Hepatocyte (in vitro differentiated cells): ENCODE measurements at regions not wholly inside any gene's neighbourhood (a gene's known extent, or its start where the extent isn't known, plus 50 kb on each side); places are given as distances from the start of the nearest gene placed in this dataset.

ENCODE experiments used
- DNase-seq: peaks from one replicate; pipeline ENCODE4 v3.0.0-alpha.2; 2016; ENCODE audit warnings: low spot score
- H2AFZ ChIP-seq: fragments of 200-600 bp; sonication (generic); 2 replicates; pipeline ENCODE4 v1.6.0; 2016; ENCODE audit warnings: antibody characterized with exemption, mild to moderate bottlenecking
- H3K27ac ChIP-seq: fragments of 200-600 bp; sonication (generic); 2 replicates; pipeline ENCODE4 v1.5.1; 2016; ENCODE audit warnings: mild to moderate bottlenecking
- H3K27me3 ChIP-seq: fragments of 200-600 bp; sonication (generic); 2 replicates; pipeline ENCODE4 v1.6.1; 2016
- H3K36me3 ChIP-seq: fragments of 200-600 bp; sonication (generic); replicated peaks from 2 replicates; pipeline ENCODE4 v1.5.1; 2016; ENCODE audit warnings: low read depth; ENCODE audit not compliant: insufficient read depth
- H3K4me1 ChIP-seq: fragments of 200-600 bp; sonication (generic); 2 replicates; pipeline ENCODE4 v1.5.1; 2016; ENCODE audit warnings: mild to moderate bottlenecking, moderate library complexity; ENCODE audit not compliant: insufficient read depth
- H3K4me2 ChIP-seq: fragments of 200-600 bp; sonication (generic); 2 replicates; pipeline ENCODE4 v1.6.0; 2016
- H3K4me3 ChIP-seq: fragments of 200-600 bp; sonication (generic); 2 replicates; pipeline ENCODE4 v1.5.1; 2016; ENCODE audit warnings: mild to moderate bottlenecking
- H3K79me2 ChIP-seq: fragments of 200-600 bp; sonication (generic); 2 replicates; pipeline ENCODE4 v1.6.0; 2017; ENCODE audit warnings: mild to moderate bottlenecking
- H3K9me2 ChIP-seq: fragments of 200-600 bp; sonication (generic); replicated peaks from 2 replicates; pipeline ENCODE4 v1.6.0; 2017; ENCODE audit warnings: mild to moderate bottlenecking; ENCODE audit not compliant: insufficient read depth
- H3K9me3 ChIP-seq: fragments of 200-600 bp; sonication (generic); 2 replicates; pipeline ENCODE4 v1.5.1; 2016; ENCODE audit warnings: low read depth, mild to moderate bottlenecking
- H4K20me1 ChIP-seq: fragments of 200-600 bp; sonication (generic); 2 replicates; pipeline ENCODE4 v1.6.0; 2016; ENCODE audit warnings: mild to moderate bottlenecking; ENCODE audit not compliant: insufficient read depth, poor library complexity, severe bottlenecking
- EZH2 ChIP-seq: fragments of 200-600 bp; sonication (generic); IDR thresholded peaks from 2 replicates; pipeline ENCODE4 v1.6.1; 2016; ENCODE audit warnings: antibody characterized with exemption, mild to moderate bottlenecking, borderline replicate concordance
- EZH2phosphoT487 ChIP-seq: fragments of 200-600 bp; sonication (generic); IDR thresholded peaks from one replicate; pipeline ENCODE4 v1.6.1; 2018; ENCODE audit warnings: antibody characterized with exemption, mild to moderate bottlenecking, low read depth, moderate library complexity; ENCODE audit not compliant: unreplicated experiment, severe bottlenecking
- WGBS: methylation state at CpG from one replicate; pipeline ENCODE4 v1.1.6; 2016; ENCODE audit warnings: low lambda C conversion rate; ENCODE audit errors: missing lambda C conversion rate; 5-methylcytosine and 5-hydroxymethylcytosine counted together
- TF ChIP-seq, protein P1 (sequence below): fragments of 200-600 bp; sonication (generic); IDR thresholded peaks from 2 replicates; pipeline ENCODE4 v1.5.1; 2016; ENCODE audit warnings: antibody characterized with exemption, mild to moderate bottlenecking; ENCODE audit not compliant: poor library complexity

DNA sequence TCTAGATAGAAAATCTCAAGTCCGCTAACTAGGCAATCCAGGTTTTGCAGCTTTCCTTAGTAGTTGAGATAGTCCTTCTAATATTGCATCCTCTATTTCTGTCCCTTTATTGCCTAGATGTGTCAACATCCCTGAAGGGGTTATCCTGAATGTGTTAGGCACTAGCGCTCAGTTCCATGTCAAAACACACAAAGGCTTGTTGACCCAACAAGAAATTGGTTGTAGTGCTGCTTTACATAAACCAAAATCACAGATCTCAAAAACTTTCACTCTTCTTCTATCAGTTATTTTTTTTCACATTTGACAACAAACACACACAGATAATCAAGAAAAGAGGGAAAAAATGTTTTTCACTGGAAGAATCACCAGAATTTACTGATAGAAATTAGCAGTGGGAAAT, 51.4 kb upstream of the SOX2 start:
- no peak for TF ChIP-seq EZH2
- TF ChIP-seq EZH2phosphoT487, result no peak
- TF ChIP-seq, protein P1, sequence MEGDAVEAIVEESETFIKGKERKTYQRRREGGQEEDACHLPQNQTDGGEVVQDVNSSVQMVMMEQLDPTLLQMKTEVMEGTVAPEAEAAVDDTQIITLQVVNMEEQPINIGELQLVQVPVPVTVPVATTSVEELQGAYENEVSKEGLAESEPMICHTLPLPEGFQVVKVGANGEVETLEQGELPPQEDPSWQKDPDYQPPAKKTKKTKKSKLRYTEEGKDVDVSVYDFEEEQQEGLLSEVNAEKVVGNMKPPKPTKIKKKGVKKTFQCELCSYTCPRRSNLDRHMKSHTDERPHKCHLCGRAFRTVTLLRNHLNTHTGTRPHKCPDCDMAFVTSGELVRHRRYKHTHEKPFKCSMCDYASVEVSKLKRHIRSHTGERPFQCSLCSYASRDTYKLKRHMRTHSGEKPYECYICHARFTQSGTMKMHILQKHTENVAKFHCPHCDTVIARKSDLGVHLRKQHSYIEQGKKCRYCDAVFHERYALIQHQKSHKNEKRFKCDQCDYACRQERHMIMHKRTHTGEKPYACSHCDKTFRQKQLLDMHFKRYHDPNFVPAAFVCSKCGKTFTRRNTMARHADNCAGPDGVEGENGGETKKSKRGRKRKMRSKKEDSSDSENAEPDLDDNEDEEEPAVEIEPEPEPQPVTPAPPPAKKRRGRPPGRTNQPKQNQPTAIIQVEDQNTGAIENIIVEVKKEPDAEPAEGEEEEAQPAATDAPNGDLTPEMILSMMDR, result no peak
- no peak for DNase-seq
- no peaks in the 10 kb centered on the region for H3K9me2 ChIP-seq
- no peaks in the 10 kb centered on the region for H3K4me1 ChIP-seq
- no peak overlapping the region for H3K4me3 ChIP-seq
- no peak overlapping the region for H3K4me2 ChIP-seq
- H3K79me2 ChIP-seq, result no peaks in the 10 kb centered on the region
- H2AFZ ChIP-seq, result no peak overlapping the region
- no peaks in the 10 kb centered on the region for H4K20me1 ChIP-seq
- WGBS, result 83% methylated on average over 2 of the region's 2 CpGs
- H3K9me3 ChIP-seq, result no peaks in the 10 kb centered on the region
- peaks cover 3% of the 10 kb centered on the region for H3K27me3 ChIP-seq
- H3K27ac ChIP-seq, result no peak overlapping the region
- H3K36me3 ChIP-seq, result no peaks in the 10 kb centered on the region

- Histone ChIP-seq H3K9me3 (no peaks in the 10 kb centered on the region), H3K4me2 (no peak overlapping the region), H3K27ac (no peak overlapping the region), H3K27me3 (peaks cover 5% of the 10 kb centered on the region), H4K20me1 (no peaks in the 10 kb centered on the region), H3K4me1 (no peaks in the 10 kb centered on the region), H2AFZ (no peak overlapping the region), H3K9me2 (no peaks in the 10 kb centered on the region), H3K79me2 (no peaks in the 10 kb centered on the region), H3K4me3 (no peak overlapping the region), H3K36me3 (no peaks in the 10 kb centered on the region)
- 78% methylated on average over 1 of the region's 1 CpG for WGBS
- TF ChIP-seq EZH2 (no peak), EZH2phosphoT487 (no peak)
- TF ChIP-seq, protein P1, result no peak
- no peak for DNase-seq
Measured at GRCh38 chr3:181637456-181637855, 74.3 kb upstream of the SOX2 start.

DNA sequence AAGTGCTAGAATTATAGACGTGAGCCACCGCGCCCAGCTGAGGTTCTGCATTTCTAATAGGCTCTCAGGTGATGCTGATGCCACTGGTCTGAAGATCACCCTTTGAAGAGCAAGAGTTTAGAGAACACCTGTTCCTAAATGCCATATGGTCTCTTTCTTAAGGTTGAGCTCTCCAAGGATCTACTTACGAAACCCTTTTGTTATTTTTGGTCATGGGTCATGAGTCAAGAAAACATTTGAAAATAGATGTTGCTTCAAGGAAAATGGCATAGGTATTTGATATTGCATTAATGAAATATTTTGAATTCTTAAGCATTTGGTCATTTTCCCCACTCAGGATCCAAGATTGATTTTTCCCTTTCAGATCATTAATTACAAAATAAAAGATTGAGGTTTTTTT, 74.7 kb upstream of the SOX2 start:
- Histone ChIP-seq H3K27me3 (peaks cover 5% of the 10 kb centered on the region), H4K20me1 (no peaks in the 10 kb centered on the region), H3K9me2 (no peaks in the 10 kb centered on the region), H3K4me3 (no peak overlapping the region), H3K4me2 (no peak overlapping the region), H3K27ac (no peak overlapping the region), H3K9me3 (no peaks in the 10 kb centered on the region), H3K79me2 (no peaks in the 10 kb centered on the region), H3K36me3 (no peaks in the 10 kb centered on the region), H3K4me1 (no peaks in the 10 kb centered on the region), H2AFZ (no peak overlapping the region)
- TF ChIP-seq EZH2, result no peak
- TF ChIP-seq, protein P1, result no peak
- TF ChIP-seq EZH2phosphoT487, result no peak
- no peak for DNase-seq
- WGBS, result 95% methylated on average over 4 of the region's 4 CpGs

GRCh38 chr3:181635141-181635540, 76.6 kb upstream of the SOX2 start:
- Histone ChIP-seq H3K4me1 (no peaks in the 10 kb centered on the region), H3K9me3 (no peaks in the 10 kb centered on the region), H3K36me3 (no peaks in the 10 kb centered on the region), H3K9me2 (no peaks in the 10 kb centered on the region), H2AFZ (no peak overlapping the region), H3K4me3 (no peak overlapping the region), H3K79me2 (no peaks in the 10 kb centered on the region), H3K4me2 (no peak overlapping the region), H3K27ac (no peak overlapping the region), H3K27me3 (no peaks in the 10 kb centered on the region), H4K20me1 (no peaks in the 10 kb centered on the region)
- WGBS, result 86% methylated on average over 4 of the region's 4 CpGs
- TF ChIP-seq EZH2phosphoT487 (no peak), EZH2 (no peak)
- TF ChIP-seq, protein P1, result no peak
- DNase-seq, result no peak
